ENCODE measurements at regions not wholly inside any gene's neighbourhood (a gene's known extent, or its start where the extent isn't known, plus 50 kb on each side); places are given as distances from the start of the nearest gene placed in this dataset.

- no peak for DNase-seq
- Histone ChIP-seq H3K4me3 (ENCODE audit: insufficient read depth, low read depth, low read length) (no peak overlapping the region), H3K27me3 (ENCODE audit: control insufficient read depth, insufficient read depth, low read length) (no peaks in the 10 kb centered on the region), H3K36me3 (replicated peaks; ENCODE audit: control insufficient read depth, insufficient read depth, low read length) (no peaks in the 10 kb centered on the region)
Measured at GRCh38 chr18:28707006-28707405, 530.1 kb upstream of the CDH2 start.

GRCh38 chr18:28706397-28706796 is 529.5 kb upstream of the CDH2 start:
- no peak for DNase-seq
- Histone ChIP-seq H3K4me3 (ENCODE audit: insufficient read depth, low read depth, low read length) (no peak overlapping the region), H3K27me3 (ENCODE audit: control insufficient read depth, insufficient read depth, low read length) (no peaks in the 10 kb centered on the region), H3K36me3 (replicated peaks; ENCODE audit: control insufficient read depth, insufficient read depth, low read length) (no peaks in the 10 kb centered on the region)

DNA sequence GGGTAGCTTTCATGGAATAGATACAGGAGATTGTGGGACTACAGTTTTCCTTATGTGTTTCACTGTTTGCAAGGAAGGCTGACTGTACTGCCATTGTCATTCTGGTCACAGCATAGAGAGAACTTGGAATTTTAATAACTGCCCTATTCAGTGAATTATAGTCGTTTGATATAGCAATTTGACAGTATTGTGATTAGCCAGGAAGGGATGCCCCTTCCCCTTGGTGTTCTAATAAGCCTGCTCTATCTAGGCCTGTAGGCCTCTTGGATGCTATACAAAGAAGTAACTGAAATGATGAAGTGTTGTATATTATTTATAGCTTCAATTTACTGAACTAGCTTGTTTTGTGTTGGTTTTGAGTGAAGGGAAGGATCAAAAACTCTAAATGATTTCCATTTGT is 528.6 kb upstream of the CDH2 start:
- Histone ChIP-seq H3K4me3 (ENCODE audit: insufficient read depth, low read depth, low read length) (no peak overlapping the region), H3K27me3 (ENCODE audit: control insufficient read depth, insufficient read depth, low read length) (no peaks in the 10 kb centered on the region), H3K36me3 (replicated peaks; ENCODE audit: control insufficient read depth, insufficient read depth, low read length) (no peaks in the 10 kb centered on the region)
- no peak for DNase-seq

DNA sequence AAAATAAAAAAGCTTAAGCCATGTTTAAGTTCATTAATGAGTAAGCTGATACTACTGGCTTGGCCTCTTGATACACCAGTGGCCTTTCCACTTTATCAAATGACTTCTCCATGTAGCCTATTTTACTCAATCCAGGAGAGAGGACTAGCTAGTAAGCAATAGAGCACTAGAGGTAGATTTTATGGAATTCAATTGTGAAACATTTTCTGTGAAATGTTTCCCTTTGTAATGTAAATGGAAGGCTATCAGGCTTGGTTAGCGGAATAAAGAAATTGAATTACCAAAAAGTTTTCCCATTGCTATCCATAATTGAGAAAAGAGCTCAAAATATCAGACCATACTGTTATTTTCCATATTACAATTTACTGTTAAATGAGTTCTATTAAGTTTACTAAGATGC is 515.4 kb upstream of the CDH2 start:
- Histone ChIP-seq H3K27me3 (ENCODE audit: control insufficient read depth, insufficient read depth, low read length) (no peaks in the 10 kb centered on the region), H3K4me3 (ENCODE audit: insufficient read depth, low read depth, low read length) (no peak overlapping the region), H3K36me3 (replicated peaks; ENCODE audit: control insufficient read depth, insufficient read depth, low read length) (no peaks in the 10 kb centered on the region)
- no peak for DNase-seq

DNA sequence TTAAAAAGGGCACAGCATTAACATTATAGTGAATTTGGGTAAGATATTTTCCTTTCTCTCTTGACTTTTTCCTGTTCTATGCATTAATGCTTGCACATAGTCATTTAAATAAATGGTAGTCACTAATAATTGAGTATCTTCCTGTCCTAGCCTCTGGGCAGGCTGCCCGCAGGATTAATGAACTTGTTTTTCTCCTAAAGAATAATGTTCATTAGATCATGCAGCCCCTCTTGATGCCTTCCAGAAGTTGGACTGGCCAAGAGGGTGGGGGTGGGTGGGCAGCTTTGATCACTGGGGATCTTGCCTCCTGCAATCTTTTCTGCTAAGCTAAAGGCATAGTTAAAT is 514.5 kb upstream of the CDH2 start:
- Histone ChIP-seq H3K36me3 (replicated peaks; ENCODE audit: control insufficient read depth, insufficient read depth, low read length) (no peaks in the 10 kb centered on the region), H3K27me3 (ENCODE audit: control insufficient read depth, insufficient read depth, low read length) (no peaks in the 10 kb centered on the region), H3K4me3 (ENCODE audit: insufficient read depth, low read depth, low read length) (no peak overlapping the region)
- DNase-seq: no peak

- H3K4me3 ChIP-seq (ENCODE audit: insufficient read depth, low read depth, low read length): no peak overlapping the region
- H3K27me3 ChIP-seq (ENCODE audit: control insufficient read depth, insufficient read depth, low read length): no peaks in the 10 kb centered on the region
- no peak for DNase-seq
- no peaks in the 10 kb centered on the region for H3K36me3 ChIP-seq (replicated peaks; ENCODE audit: control insufficient read depth, insufficient read depth, low read length)
Measured at GRCh38 chr18:28690836-28691495, 514.0 kb upstream of the CDH2 start.

GRCh38 chr18:28690100-28690499 is 513.2 kb upstream of the CDH2 start:
- H3K27me3 ChIP-seq (ENCODE audit: control insufficient read depth, insufficient read depth, low read length): no peaks in the 10 kb centered on the region
- no peak overlapping the region for H3K4me3 ChIP-seq (ENCODE audit: insufficient read depth, low read depth, low read length)
- no peak for DNase-seq
- H3K36me3 ChIP-seq (replicated peaks; ENCODE audit: control insufficient read depth, insufficient read depth, low read length): no peaks in the 10 kb centered on the region

DNA sequence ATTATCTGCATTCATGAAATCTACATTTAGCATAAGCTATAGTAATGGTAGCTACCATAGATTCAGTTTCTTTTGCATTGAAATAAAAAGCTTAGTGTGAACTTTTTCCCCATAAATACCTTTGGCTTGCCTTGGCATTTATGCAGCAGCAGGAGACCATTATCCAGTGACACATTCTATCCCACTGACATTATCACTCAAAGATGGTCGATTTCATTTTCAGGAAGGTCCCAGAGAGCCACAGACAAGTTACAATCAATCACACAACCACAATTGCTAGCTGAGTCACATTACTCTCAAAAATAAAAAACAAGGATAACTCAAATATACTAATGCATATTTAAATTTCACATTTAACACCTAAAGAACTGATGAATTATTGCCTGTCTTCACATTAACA is 512.7 kb upstream of the CDH2 start:
- no peak overlapping the region for H3K4me3 ChIP-seq (ENCODE audit: insufficient read depth, low read depth, low read length)
- DNase-seq: no peak
- no peaks in the 10 kb centered on the region for H3K36me3 ChIP-seq (replicated peaks; ENCODE audit: control insufficient read depth, insufficient read depth, low read length)

GRCh38 chr18:28684746-28685355 is 507.9 kb upstream of the CDH2 start:
- no peak overlapping the region for H3K4me3 ChIP-seq (ENCODE audit: insufficient read depth, low read depth, low read length)
- no peaks in the 10 kb centered on the region for H3K36me3 ChIP-seq (replicated peaks; ENCODE audit: control insufficient read depth, insufficient read depth, low read length)
- no peak for DNase-seq

More for the DNA sequence above, 512.7 kb upstream of the CDH2 start:
- H3K27me3 ChIP-seq (ENCODE audit: control insufficient read depth, insufficient read depth, low read length): no peaks in the 10 kb centered on the region

GRCh38 chr18:28682912-28683311 is 506.0 kb upstream of the CDH2 start:
- Histone ChIP-seq H3K27me3 (ENCODE audit: control insufficient read depth, insufficient read depth, low read length) (no peaks in the 10 kb centered on the region), H3K4me3 (ENCODE audit: insufficient read depth, low read depth, low read length) (no peak overlapping the region), H3K36me3 (replicated peaks; ENCODE audit: control insufficient read depth, insufficient read depth, low read length) (no peaks in the 10 kb centered on the region)
- no peak for DNase-seq

More at GRCh38 chr18:28684746-28685355, 507.9 kb upstream of the CDH2 start:
- no peaks in the 10 kb centered on the region for H3K27me3 ChIP-seq (ENCODE audit: control insufficient read depth, insufficient read depth, low read length)

GRCh38 chr18:28669165-28669564 is 492.2 kb upstream of the CDH2 start:
- Histone ChIP-seq H3K27me3 (ENCODE audit: control insufficient read depth, insufficient read depth, low read length) (no peaks in the 10 kb centered on the region), H3K36me3 (replicated peaks; ENCODE audit: control insufficient read depth, insufficient read depth, low read length) (no peaks in the 10 kb centered on the region), H3K4me3 (ENCODE audit: insufficient read depth, low read depth, low read length) (no peak overlapping the region)
- no peak for DNase-seq

DNA sequence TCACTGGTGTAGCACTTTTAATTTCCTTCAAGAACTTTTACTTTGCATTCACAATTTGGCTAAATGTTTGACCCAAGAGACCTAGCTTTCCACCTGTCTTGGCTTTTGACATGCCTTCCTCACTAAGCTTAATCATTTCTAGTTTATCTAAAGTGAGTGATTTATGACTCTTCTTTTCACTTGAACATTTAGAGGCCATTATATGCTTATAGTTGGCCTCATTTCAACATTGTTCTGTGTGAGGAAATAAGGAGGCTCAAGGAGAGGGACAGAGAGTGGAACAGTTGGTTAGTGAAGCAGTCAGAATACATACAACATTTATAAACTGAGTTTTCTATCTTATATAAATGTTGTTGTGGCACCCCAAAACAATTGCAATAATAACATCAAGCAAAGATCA is 489.3 kb upstream of the CDH2 start:
- no peak for DNase-seq
- no peaks in the 10 kb centered on the region for H3K36me3 ChIP-seq (replicated peaks; ENCODE audit: control insufficient read depth, insufficient read depth, low read length)
- no peak overlapping the region for H3K4me3 ChIP-seq (ENCODE audit: insufficient read depth, low read depth, low read length)
- no peaks in the 10 kb centered on the region for H3K27me3 ChIP-seq (ENCODE audit: control insufficient read depth, insufficient read depth, low read length)

DNA sequence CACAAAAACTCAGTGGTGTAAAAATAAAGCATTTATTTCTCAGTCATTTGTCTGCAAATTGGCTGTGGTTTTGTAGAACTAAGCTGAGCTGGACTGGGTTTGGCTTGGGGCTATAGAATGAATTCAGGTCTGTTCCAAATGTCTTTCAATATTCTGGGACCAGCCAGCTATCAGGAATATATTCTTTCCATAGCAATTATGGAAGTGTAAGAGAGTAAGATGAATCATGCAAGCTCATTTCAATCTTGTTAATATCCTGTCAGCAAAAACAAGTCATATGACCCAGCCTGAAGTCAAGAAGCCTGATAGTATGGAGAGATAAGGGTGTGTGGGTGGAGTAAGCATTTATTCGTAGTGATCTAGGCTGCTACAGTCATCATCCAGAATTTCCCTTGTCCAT is 481.0 kb upstream of the CDH2 start:
- H3K4me3 ChIP-seq (ENCODE audit: insufficient read depth, low read depth, low read length): no peak overlapping the region
- no peaks in the 10 kb centered on the region for H3K27me3 ChIP-seq (ENCODE audit: control insufficient read depth, insufficient read depth, low read length)
- no peak for DNase-seq
- H3K36me3 ChIP-seq (replicated peaks; ENCODE audit: control insufficient read depth, insufficient read depth, low read length): no peaks in the 10 kb centered on the region

DNA sequence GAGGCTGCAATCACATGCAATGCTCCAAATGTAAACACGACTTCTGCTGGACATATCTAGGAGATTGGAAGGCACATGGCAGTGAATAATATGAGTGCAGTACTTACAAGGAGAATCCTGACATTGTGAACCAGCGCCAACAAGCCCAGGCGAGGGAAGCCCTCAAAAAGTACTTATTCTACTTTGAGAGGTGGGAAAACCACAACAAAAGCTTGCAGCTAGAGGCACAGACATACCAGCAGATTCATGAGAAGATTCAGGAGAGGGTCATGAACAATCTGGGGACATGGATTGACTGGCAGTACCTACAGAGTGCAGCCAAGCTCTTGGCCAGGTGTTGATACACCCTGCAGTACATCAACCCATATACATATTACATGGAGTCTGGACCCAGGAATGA is 475.7 kb upstream of the CDH2 start:
- no peaks in the 10 kb centered on the region for H3K36me3 ChIP-seq (replicated peaks; ENCODE audit: control insufficient read depth, insufficient read depth, low read length)
- DNase-seq: no peak
- no peaks in the 10 kb centered on the region for H3K27me3 ChIP-seq (ENCODE audit: control insufficient read depth, insufficient read depth, low read length)
- H3K4me3 ChIP-seq (ENCODE audit: insufficient read depth, low read depth, low read length): no peak overlapping the region

GRCh38 chr18:28651298-28651697 is 474.4 kb upstream of the CDH2 start:
- no peak for DNase-seq
- H3K4me3 ChIP-seq (ENCODE audit: insufficient read depth, low read depth, low read length): no peak overlapping the region
- no peaks in the 10 kb centered on the region for H3K36me3 ChIP-seq (replicated peaks; ENCODE audit: control insufficient read depth, insufficient read depth, low read length)
- no peaks in the 10 kb centered on the region for H3K27me3 ChIP-seq (ENCODE audit: control insufficient read depth, insufficient read depth, low read length)

DNA sequence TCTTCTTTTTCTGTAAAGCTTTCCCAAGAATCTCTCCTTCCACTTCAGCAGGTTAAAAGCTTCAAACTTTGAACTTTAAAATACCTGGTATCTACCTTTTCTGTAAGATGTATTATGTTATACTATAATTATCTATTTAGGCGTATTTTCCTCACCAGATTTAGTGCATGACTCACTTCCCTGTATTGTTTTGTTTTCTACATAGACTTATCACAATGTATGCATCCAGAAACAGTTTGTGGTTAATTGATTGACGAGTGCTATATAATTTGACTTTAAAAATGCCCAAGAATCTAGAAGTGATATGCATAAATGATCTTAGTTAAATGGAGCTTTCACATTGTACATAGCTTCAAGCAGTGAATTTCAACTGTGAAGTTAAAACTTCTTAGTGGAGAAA is 473.9 kb upstream of the CDH2 start:
- no peaks in the 10 kb centered on the region for H3K36me3 ChIP-seq (replicated peaks; ENCODE audit: control insufficient read depth, insufficient read depth, low read length)
- no peak overlapping the region for H3K4me3 ChIP-seq (ENCODE audit: insufficient read depth, low read depth, low read length)
- no peaks in the 10 kb centered on the region for H3K27me3 ChIP-seq (ENCODE audit: control insufficient read depth, insufficient read depth, low read length)
- no peak for DNase-seq

Measured in H7 (cell line).